OCI-LY7 (cell line): ENCODE measurements at regions not wholly inside any gene's neighbourhood (a gene's known extent, or its start where the extent isn't known, plus 50 kb on each side); places are given as distances from the start of the nearest gene placed in this dataset.

ENCODE experiments used
- EZH2phosphoT487 ChIP-seq: fragments of 200-600 bp; sonication (generic); IDR thresholded peaks from 2 replicates; pipeline ENCODE4 v1.6.1; 2018; ENCODE audit warnings: low read depth, borderline replicate concordance, mild to moderate bottlenecking, mixed run types, antibody characterized with exemption, low read length, moderate library complexity, mixed read lengths
- TF ChIP-seq, protein P1 (sequence below): fragments of 200-600 bp; sonication (generic); conservative IDR thresholded peaks from 2 replicates; pipeline ENCODE4 v1.5.1; 2014; ENCODE audit warnings: mild to moderate bottlenecking, antibody characterized with exemption, low read length, moderate library complexity, mixed read lengths

DNA sequence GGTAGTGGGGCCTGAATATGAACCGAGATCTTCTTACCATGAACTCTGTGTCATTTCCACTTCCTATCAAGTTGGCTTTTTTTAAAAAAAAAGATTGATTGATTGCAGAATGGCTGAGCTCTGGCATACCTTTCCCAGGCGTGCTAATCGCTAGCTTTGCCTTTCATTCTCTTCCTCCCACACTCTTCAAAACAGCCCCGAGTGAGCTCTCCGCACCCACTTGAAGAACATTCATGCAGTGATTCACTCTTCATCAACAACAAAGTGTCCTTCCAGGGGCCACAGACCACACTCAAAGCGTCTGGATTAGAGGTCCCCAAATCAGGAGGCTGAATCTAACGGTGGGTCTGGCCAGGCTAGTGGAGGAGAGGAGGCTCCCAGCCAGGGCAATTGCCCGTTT, 96.3 kb upstream of the GALNT2 start:
- TF ChIP-seq, protein P1, sequence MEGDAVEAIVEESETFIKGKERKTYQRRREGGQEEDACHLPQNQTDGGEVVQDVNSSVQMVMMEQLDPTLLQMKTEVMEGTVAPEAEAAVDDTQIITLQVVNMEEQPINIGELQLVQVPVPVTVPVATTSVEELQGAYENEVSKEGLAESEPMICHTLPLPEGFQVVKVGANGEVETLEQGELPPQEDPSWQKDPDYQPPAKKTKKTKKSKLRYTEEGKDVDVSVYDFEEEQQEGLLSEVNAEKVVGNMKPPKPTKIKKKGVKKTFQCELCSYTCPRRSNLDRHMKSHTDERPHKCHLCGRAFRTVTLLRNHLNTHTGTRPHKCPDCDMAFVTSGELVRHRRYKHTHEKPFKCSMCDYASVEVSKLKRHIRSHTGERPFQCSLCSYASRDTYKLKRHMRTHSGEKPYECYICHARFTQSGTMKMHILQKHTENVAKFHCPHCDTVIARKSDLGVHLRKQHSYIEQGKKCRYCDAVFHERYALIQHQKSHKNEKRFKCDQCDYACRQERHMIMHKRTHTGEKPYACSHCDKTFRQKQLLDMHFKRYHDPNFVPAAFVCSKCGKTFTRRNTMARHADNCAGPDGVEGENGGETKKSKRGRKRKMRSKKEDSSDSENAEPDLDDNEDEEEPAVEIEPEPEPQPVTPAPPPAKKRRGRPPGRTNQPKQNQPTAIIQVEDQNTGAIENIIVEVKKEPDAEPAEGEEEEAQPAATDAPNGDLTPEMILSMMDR: no peak
- no peak for TF ChIP-seq EZH2phosphoT487
